ENCODE measurements at regions not wholly inside any gene's neighbourhood (a gene's known extent, or its start where the extent isn't known, plus 50 kb on each side); places are given as distances from the start of the nearest gene placed in this dataset.

- no peak for DNase-seq
Observed at GRCh38 chr3:64905906-64906410, 218.2 kb upstream of the ADAMTS9 start.

- no peak for DNase-seq
Observed at GRCh38 chr3:64903006-64903405, 215.2 kb upstream of the ADAMTS9 start.

- no peak for DNase-seq
Observed at GRCh38 chr3:64901986-64902516, 214.3 kb upstream of the ADAMTS9 start.

GRCh38 chr3:64901522-64901885 is 213.7 kb upstream of the ADAMTS9 start:
- no peak for DNase-seq

GRCh38 chr3:64900617-64901521 is 213.1 kb upstream of the ADAMTS9 start:
- DNase-seq, result no peak

DNA sequence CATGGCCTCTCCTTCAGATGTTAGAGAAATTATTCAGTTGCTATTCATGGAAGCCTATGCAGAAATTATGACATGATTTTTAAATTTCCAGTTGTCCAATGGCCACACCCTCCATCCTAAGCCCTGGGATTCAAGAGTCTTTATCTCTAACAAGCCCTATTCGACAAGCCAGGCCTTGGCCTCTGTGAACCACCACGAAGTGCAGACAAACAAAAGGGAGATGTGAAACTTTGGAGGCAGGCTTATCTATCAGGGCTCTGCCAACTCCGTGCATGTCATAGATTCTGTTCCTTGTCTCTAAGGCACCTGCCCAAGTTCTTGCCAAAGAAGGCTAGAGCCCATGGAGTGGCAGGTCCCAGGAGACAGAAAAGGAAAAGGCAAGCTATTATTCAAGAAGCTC is 212.4 kb upstream of the ADAMTS9 start:
- no peak for DNase-seq

DNA sequence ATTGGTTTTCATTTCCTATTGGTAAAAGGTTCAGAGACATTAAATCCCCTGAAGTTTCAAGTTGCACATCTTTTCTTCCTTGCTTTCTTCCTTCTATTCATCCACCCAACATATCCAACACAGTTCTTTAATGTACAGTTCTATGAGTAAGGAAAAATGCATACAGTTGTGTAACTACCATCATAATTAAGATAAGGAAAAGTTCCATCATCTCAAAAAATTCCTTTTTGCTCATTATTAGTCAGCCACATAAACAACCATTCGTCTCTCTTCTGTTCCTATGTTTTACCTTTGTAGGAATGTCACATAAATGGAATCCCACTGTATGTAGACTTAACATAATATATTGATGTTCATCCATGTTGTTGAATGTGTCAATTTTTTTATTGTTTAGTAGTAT is 211.1 kb upstream of the ADAMTS9 start:
- no peak for DNase-seq

DNA sequence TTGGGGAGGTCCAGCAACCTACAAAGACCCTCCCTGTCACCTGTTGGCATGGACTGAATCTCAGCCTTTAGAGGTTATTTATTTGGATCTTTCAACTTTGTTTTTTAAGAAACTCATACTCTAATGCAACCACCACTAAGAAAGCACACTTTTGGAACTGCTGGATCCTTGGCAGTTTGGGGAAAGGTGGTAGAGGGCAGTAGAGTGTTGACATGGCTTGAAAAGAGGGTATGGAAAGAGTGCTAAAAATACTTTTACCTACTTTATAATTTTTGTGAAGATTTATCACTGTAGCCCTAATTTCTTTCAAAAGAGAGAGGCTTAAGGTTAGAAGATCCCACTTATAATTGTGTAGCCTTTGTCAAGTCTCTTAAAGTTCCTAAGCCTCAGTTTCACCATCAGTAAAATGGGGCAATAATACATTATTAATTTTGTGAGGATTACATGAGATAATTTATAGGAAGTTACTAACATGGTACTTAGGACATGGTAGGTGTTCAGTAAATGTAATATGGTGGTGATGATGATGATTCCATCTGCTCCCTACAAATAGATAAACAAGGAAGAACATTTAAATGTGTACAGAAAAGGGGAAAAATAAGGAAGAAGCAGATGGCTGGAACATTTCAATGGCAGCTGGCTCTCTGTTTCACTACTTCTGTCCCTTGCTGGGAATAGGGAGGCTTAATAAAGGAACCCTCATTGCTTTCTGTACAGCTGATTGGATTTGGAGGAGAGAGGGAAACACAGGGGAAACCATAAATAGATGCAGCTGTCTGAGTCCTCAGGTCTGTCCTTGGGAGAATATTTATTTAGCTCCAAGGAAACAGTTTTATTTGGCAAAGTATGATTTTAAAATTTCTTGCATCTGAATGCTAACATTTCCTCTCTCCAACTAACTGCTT is 208.4 kb upstream of the ADAMTS9 start:
- DNase-seq, result no peak

DNA sequence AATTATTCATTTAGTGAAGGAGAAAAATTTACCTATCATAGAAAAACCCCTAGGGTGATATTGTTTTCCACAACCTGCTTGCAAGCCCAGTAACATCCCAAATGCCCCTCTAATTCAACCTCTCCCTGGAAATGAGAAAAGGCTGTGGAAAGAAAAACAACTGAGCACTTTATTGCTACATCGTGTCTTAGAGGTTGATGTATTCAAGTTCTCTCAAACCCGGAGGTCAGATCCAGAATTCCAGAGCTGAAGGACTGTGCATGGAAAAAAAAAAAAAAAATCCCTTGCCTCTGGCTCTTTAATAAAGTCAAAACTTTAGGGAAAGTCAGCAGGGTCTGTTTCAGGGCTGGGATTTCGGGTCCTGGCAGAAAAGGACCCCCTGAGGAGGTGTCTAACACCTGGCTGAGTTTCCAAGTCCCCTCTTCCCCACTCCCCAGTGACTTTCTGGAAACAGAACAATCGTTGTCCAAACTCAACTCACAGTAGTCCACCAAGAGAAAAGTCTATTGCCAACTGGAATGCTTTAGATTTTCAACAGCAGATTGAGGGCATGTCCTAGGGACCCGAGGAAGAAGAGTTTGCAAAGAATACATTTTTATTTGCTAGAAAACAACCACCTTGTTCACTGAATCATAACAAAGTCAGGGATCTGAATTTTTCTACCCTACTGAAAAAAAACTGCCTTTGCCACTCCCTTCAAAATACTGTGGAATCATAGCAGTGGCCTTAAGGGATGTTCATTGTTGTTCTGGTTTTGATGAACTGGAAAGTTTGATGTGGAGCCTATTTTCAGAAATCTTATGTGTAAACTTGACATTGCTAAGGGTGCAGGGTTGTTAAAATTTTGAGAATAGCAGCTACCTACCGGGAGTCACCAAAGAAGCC is 207.5 kb upstream of the ADAMTS9 start:
- DNase-seq, result no peak

- DNase-seq, result no peak
Observed at GRCh38 chr3:64894006-64894405, 206.2 kb upstream of the ADAMTS9 start.

- no peak for DNase-seq
Observed at GRCh38 chr3:64892671-64893309, 205.0 kb upstream of the ADAMTS9 start.

- no peak for DNase-seq
Observed at GRCh38 chr3:64891021-64891420, 203.2 kb upstream of the ADAMTS9 start.

DNA sequence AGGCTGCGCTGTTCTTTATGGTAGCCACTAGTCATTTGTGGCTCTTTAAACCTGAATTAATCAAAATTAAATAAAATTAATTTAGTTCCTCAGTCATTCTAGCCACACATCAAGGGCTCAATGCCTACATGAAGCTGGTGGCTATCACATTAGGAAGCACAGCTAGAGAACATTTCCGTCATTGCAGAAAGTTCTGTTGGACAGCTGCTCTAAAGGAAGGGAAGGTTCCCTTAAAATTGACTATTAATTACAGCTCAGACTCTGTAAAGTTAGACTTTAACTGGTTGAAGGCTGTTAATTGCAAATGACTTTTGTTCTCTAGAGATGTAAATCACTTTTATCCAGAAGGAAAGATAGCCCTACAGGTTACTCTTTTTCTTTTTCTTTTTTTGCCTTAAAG is 202.7 kb upstream of the ADAMTS9 start:
- no peak for DNase-seq

- DNase-seq, result no peak
Observed at GRCh38 chr3:64890006-64890405, 202.2 kb upstream of the ADAMTS9 start.

DNA sequence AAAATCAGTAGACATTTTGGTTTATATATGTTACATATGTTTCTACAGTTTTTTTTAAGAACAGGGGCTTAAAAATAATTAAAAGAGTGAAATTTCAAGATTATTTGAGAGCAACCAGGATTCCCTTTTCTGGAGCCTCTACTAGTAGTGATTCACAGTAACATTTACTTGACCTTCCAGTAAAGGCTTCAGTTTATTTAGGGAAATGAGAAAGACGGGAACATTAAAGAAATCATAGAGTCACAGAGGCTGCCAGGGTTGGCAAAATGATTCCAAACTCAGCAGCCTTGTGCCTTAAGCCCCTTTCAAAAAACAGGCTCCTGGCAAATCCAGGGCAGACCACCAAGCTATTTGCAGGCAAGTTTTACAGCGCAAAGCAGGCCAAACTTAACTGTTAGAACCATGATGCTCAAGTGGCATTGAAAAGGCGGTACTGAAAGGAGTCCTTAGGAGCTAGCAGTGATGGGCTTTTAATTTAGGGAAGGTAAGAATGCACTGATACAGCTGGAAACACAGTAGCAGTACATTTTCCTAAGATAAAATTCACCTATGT is 201.1 kb upstream of the ADAMTS9 start:
- no peak for DNase-seq

- no peak for DNase-seq
Observed at GRCh38 chr3:64888165-64888564, 200.4 kb upstream of the ADAMTS9 start.

DNA sequence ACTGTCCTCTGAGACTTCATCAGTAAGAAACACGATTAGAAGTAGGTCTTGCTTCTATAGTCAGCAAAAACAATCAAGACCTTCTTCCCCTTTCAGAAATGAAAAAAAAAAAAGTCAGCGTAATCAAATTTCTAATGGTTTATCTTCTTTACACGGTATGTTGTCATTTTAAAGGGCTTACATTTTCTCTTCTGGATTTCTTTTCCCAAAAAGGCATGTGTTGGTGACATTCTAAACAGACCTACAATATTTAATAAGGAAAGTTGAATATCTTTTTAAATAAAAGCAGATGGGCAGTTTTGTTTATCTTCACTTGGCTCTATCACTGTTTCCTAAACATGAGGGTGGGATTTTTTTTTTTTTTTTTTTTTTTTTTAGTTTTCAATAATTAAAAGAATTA is 197.3 kb upstream of the ADAMTS9 start:
- no peak for DNase-seq

- no peak for DNase-seq
Observed at GRCh38 chr3:64884536-64884935, 196.7 kb upstream of the ADAMTS9 start.

DNA sequence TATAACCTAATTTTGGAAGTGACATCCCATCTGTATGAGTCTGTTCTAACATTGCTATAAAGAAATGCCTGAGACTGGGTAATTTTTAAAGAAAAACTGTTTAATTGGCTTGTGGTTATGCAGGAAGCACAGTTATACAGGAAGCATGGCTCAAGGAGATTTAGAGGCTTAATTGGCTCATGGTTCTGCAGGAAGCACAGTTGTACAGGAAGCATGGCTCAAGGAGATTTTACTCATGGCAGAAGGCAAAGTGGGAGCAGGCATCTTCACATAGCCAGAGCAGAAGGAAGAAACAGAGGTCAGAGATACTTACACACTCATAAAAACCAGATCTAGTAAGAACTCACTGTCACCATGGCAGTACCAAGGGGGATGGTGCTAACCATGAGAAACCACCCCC is 193.1 kb upstream of the ADAMTS9 start:
- DNase-seq, result no peak

GRCh38 chr3:64878362-64878761 is 190.6 kb upstream of the ADAMTS9 start:
- DNase-seq, result no peak

DNA sequence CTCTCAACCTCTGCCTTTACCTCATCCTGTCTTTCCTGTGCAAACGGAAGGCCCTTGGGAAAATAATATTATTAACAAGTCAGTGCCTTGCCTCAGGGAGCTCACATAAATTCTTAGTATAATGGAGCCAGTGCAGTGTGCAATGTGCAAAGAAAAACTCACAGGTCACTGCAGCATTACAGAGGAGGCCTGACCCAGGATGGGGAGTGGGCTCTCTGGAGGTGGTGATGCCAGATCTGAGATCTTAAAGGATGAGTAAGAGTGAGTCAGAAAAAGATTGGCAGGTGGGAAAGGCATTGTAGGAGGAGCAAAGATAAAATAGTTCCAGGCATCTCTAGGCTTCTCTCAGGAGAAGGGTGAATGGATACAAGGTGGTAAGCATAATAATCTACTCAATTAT is 185.6 kb upstream of the ADAMTS9 start:
- DNase-seq, result no peak

GRCh38 chr3:64872345-64872744 is 184.5 kb upstream of the ADAMTS9 start:
- no peak for DNase-seq

All from NCI-H1417 (cell line).